Uterus (tissue), 3 donors: ENCODE measurements at regions not wholly inside any gene's neighbourhood (a gene's known extent, or its start where the extent isn't known, plus 50 kb on each side); places are given as distances from the start of the nearest gene placed in this dataset.

Source experiments
- DNase-seq, 2 donors: peaks; one replicate each; pipeline ENCODE4 v3.0.0-alpha.2; 2019 to 2020
- H3K27ac ChIP-seq, 2 donors: fragments of 200-600 bp; sonication (generic); 1 replicate in 1 of 2; 2 replicates in 1 of 2; pipeline ENCODE4 v1.5.1; 2016 to 2018
- H3K27me3 ChIP-seq, 2 donors: fragments of 200-600 bp; sonication (generic); one replicate each; pipeline ENCODE4 v1.5.1; 2018 to 2019; ENCODE audit warnings: control low read depth in 1 of 2
- H3K36me3 ChIP-seq, 2 donors: fragments of 200-600 bp; sonication (generic); one replicate each; pipeline ENCODE4 v1.5.1; 2019; ENCODE audit warnings: control low read depth in 1 of 2
- H3K4me1 ChIP-seq, 2 donors: fragments of 200-600 bp; sonication (generic); one replicate each; pipeline ENCODE4 v1.5.1; 2018 to 2019; ENCODE audit warnings: control low read depth in 1 of 2
- H3K4me3 ChIP-seq, 2 donors: fragments of 200-600 bp; sonication (generic); 1 replicate in 1 of 2; 2 replicates in 1 of 2; pipeline ENCODE4 v1.5.1; 2018 to 2019; ENCODE audit warnings: mild to moderate bottlenecking in 1 of 2
- H3K9me3 ChIP-seq, 2 donors: fragments of 200-600 bp; sonication (generic); one replicate each; pipeline ENCODE4 v1.5.1; 2019; ENCODE audit warnings: control low read depth in 1 of 2
- CTCF ChIP-seq, 4 experiments: fragments of 200-600 bp in 2 of 4; fragments of 450-650 bp in 2 of 4; sonication (generic) in 2 of 4; IDR thresholded peaks; one replicate each; pipeline ENCODE4 v1.5.1; 2016 to 2019; ENCODE audit warnings: antibody characterized with exemption in 4 of 4, mild to moderate bottlenecking in 2 of 4, moderate library complexity in 1 of 4
- POLR2A ChIP-seq, 2 donors: fragments of 450-650 bp; IDR thresholded peaks; one replicate each; pipeline ENCODE4 v1.6.1; 2016; ENCODE audit warnings: antibody characterized with exemption in 2 of 2, mild to moderate bottlenecking in 1 of 2, moderate library complexity in 1 of 2
- intact Hi-C: fragments of 100-400 bp; cut with DNase I; formaldehyde crosslinking; loops from one replicate; pipeline ENCODE4 v1.15.1; 2023; ENCODE audit warnings: low total_unique reads
- donor health status: DM: yes; HTN: yes; CAD: no.

GRCh38 chr12:59186451-59186850 lies 266.1 kb upstream of the LRIG3 start:
- no peak for DNase-seq
- no peak overlapping the region for H3K4me3 ChIP-seq
- no peaks in the 10 kb centered on the region for H3K4me1 ChIP-seq
- no peak overlapping the region for H3K27ac ChIP-seq
- no peaks in the 10 kb centered on the region for H3K27me3 ChIP-seq
- H3K36me3 ChIP-seq, result no peaks in the 10 kb centered on the region
- TF ChIP-seq CTCF (IDR thresholded peaks at IDR 0.05) (no peak), POLR2A (IDR thresholded peaks at IDR 0.05) (no peak)
- intact Hi-C loops, result no loop called here
- H3K9me3 ChIP-seq, result no peaks in the 10 kb centered on the region

- no peak for DNase-seq
- H3K27me3 ChIP-seq, result no peaks in the 10 kb centered on the region
- no peaks in the 10 kb centered on the region for H3K4me1 ChIP-seq
- H3K27ac ChIP-seq, result no peak overlapping the region
- no peak for TF ChIP-seq CTCF (IDR thresholded peaks at IDR 0.05)
- no peak for TF ChIP-seq POLR2A (IDR thresholded peaks at IDR 0.05)
- intact Hi-C loops, result no loop called here
- H3K9me3 ChIP-seq, result no peaks in the 10 kb centered on the region
- no peak overlapping the region for H3K4me3 ChIP-seq
- H3K36me3 ChIP-seq, result no peaks in the 10 kb centered on the region
Observed at GRCh38 chr12:59185295-59185694, 265.0 kb upstream of the LRIG3 start.

- intact Hi-C loops, result no loop called here
- Histone ChIP-seq H3K4me3 (no peak overlapping the region), H3K4me1 (no peaks in the 10 kb centered on the region), H3K27me3 (no peaks in the 10 kb centered on the region), H3K27ac (no peak overlapping the region), H3K9me3 (no peaks in the 10 kb centered on the region), H3K36me3 (no peaks in the 10 kb centered on the region)
- TF ChIP-seq POLR2A (IDR thresholded peaks at IDR 0.05) (no peak), CTCF (IDR thresholded peaks at IDR 0.05) (no peak)
- no peak for DNase-seq
Observed at GRCh38 chr12:59182658-59183455, 262.6 kb upstream of the LRIG3 start.

GRCh38 chr12:59182191-59182590 lies 261.9 kb upstream of the LRIG3 start:
- TF ChIP-seq POLR2A (IDR thresholded peaks at IDR 0.05), result no peak
- TF ChIP-seq CTCF (IDR thresholded peaks at IDR 0.05), result no peak
- H3K9me3 ChIP-seq, result no peaks in the 10 kb centered on the region
- intact Hi-C loops, result no loop called here
- no peaks in the 10 kb centered on the region for H3K36me3 ChIP-seq
- H3K4me1 ChIP-seq, result no peaks in the 10 kb centered on the region
- no peaks in the 10 kb centered on the region for H3K27me3 ChIP-seq
- no peak overlapping the region for H3K4me3 ChIP-seq
- no peak for DNase-seq
- no peak overlapping the region for H3K27ac ChIP-seq

GRCh38 chr12:59181196-59181777 lies 261.0 kb upstream of the LRIG3 start:
- no peak for TF ChIP-seq POLR2A (IDR thresholded peaks at IDR 0.05)
- no peak for TF ChIP-seq CTCF (IDR thresholded peaks at IDR 0.05)
- H3K27ac ChIP-seq, result no peak overlapping the region
- H3K4me3 ChIP-seq, result no peak overlapping the region
- intact Hi-C loops, result no loop called here
- H3K27me3 ChIP-seq, result no peaks in the 10 kb centered on the region
- H3K36me3 ChIP-seq, result no peaks in the 10 kb centered on the region
- no peaks in the 10 kb centered on the region for H3K9me3 ChIP-seq
- DNase-seq, result no peak
- H3K4me1 ChIP-seq, result no peaks in the 10 kb centered on the region
